G401 (cell line): ENCODE measurements at regions not wholly inside any gene's neighbourhood (a gene's known extent, or its start where the extent isn't known, plus 50 kb on each side); places are given as distances from the start of the nearest gene placed in this dataset.

Experiments
- DNase-seq: peaks from one replicate; pipeline ENCODE4 v3.0.0-alpha.2; 2015; ENCODE audit warnings: low spot score
- in situ Hi-C: cut with HindIII; loops from 2 replicates; pipeline ENCODE4 v1.10.0; 2016; ENCODE audit warnings: low sequenced_read_pairs, mixed read lengths

DNA sequence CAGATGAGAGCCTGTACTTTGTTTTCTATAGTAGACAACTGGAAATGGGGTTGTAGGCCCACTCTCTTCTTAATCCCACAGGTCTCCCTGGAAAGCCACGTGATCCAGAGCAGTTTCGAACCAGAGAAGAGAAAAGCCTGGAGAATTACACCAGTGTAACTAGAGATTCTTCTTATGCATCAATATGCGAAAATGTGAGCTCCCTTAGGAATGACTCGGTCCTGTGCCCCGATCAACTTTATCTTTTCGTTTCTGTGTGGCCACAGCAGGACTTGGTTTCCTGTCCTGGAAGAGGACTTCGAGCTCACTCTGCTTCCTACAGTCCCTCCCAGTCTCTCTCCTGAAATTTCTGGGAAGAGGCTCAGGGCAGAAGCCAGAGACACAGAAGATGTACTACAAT lies 73.8 kb upstream of the TPM1 start:
- DNase-seq = no peak
- in situ Hi-C loops = no loop called here

DNA sequence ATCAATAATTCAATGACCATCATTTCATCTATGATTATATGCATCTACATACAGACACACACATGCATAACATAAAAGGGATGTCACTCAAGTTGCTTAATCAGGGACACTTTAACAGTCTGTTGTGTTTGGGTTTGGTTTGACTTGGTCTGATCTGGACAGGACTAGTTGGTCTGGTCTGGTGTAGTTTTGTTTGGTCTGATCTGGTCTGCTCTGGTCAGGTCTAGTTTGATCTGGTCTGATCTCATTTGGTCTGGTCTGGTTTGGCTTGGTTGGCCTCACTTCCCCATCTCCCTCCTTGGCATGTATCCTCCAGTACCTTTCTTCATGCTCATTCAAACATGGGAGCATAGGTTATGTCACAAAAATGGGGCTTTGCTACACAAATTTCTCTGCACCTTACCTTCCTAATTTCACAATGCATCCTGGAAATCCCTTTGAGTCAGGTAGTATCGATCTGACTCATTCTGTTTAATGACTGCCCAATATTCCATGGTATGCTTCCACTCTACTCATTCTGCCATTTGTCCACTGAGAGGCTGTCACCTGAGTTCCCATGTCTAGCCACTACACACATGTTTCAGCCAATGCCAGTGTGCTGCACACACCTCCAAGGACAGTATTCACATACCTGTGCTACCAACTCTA lies 73.0 kb upstream of the TPM1 start:
- in situ Hi-C loops = no loop called here
- no peak for DNase-seq

DNA sequence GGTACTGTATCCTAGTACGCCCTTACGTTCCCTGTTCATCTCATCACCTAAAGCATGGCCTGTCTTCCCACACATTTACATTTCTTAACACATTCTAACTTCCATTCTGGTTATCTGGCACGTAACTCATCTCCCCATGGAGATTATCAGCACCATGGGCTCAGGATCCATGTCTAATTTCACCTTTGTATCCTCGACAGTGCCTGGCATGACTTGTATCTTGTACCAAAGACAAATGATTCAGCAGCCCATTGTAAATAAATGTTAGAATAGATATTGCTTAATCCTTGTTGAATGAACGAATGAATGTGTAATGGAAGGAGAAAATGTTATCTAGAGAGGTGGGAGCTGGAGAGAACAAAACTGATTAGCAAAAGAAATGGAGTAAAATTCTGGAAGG lies 69.7 kb upstream of the TPM1 start:
- no peak for DNase-seq
- in situ Hi-C loops = no loop called here

DNA sequence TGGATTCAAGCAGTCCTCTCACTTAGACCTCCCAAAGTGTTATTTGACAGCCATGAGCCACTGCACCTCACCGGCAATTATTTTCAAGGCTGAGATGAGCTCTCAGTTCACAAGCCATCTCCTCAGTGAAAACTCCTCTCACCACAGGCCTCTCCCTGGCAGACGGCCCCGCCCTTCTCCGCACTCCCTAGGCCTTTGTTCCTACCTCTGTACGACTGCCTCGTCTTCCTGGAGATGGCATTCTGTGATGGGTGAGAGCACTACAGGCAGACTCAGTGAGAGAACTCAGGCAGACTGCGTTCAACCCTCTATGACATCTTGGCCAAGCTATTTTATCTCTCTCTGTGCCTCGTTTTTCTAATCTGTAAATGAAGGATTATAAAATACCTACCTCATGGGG lies 67.0 kb upstream of the TPM1 start:
- in situ Hi-C loops = no loop called here
- no peak for DNase-seq

DNA sequence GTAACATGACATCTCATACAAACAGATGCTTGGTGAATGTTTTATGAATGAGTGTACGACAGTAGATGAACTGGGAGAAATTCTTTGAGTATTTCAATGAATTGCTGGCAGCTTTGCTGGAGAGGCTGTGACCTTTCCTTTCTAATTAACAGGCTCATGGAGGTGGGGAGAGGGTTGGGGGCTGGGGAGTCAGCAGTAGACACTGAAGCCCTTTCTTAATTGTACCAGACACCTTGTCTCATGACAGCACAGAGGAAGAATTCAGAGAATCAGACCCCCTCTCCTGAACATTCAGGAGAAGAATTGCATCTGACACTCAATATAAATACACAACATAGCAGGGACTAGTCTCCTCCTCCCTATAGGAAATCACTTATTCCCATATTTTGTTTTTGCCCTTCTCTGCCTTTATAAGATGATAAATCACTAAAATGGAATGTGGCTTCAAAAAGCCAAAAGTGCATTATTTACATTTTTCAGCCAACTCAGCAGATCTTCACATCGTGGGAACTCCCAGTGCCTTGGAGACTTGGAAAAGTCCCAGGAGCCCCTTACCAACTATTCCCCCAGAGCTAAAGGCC lies 66.2 kb upstream of the TPM1 start:
- in situ Hi-C loops = no loop called here
- DNase-seq = no peak

DNA sequence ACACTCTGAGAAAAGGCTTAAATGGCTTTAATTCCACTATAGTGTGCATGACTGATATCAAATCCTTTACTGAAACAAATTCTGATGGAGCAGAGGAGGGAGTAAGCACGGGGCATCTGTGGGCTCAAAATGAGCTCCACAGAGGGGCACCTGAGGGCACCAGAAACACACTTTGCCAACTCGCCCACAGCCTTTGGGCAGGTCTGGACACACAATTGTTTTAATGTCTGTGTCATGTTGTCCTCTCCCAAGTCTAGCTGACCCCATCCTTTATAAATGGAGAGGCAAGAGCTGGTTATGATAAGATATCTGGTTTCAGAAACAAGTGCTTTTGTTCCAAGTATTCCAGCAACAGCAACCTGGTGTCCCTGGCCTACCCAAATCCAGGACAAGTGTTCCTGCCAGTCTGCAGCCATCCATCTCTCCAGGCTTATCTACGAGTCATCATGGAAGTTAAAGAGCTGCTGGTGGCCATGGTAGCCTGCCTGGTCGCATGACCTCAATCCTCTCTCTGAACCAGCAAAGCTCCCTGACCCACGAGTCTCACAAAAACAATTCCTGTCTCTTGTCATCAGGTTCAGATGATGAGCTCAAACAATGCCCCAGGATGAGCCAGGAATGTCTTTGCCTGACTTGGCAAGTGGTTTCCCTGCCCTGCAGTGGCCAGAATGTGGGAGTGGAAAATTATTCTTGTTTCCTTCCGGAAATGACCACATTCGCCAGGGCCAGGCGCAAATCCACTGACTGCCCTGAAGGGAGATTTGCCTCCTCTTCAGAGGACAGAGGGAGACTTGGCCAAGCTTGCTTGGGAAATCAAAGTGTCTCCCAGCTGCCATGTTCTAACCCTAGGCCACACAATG lies 64.4 kb upstream of the TPM1 start:
- in situ Hi-C loops = no loop called here
- DNase-seq = peak; percentile 31

DNA sequence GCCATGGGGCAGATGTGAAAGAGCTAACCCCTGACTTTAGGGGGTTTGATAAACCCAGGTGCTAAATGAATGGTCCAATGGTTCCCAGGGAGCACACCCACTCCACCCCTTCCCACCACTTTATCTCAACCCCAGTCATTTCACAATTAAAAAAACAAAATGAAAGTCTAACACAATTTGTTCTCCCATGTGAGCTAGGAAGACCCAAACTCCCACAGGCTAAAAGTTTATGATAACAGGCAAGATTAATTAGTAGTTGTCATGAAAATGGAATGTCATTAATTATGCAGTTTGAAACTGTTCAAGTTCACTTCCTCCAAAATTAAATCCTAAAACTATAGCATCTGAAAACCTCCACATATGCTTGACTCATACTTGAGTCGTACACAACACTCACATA lies 63.3 kb upstream of the TPM1 start:
- DNase-seq = no peak
- in situ Hi-C loops = no loop called here

DNA sequence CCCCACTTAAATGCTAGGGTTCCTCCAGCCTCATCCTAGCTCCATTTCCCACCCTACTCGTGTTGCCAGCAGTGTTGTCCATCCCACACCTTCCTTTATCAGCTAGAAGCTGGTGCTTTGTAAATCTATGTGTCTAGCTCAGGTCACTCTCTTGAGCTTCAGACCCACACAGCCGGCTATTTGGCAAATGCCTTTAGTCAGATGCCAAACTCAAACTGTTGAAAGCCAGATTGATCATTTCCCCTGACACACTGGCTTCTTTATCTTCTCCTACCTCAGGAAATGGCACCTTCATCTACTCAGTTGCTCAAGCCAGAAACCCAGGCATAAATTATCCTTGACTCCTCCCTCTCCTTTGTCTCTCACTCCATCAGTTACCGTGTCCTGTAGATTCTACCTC lies 61.5 kb upstream of the TPM1 start:
- no peak for DNase-seq
- in situ Hi-C loops = no loop called here

DNA sequence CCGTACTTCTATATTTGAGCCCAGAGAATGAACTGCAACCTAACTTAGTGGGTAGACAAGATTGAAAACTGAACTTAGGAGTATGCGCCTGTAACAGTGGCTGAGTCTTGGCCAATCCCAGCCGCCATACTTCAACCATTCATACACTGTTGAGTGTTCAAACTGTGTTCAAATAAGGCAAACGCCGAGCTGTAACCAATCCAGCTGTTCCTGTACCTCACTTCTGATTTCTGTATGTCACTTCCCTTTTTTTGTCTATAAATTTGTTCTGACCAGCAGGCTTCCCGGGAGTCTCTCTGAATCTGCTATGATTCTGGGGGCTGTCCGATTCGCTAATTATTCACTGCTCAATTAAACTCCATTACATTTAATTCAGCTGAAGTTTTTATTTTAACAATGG lies 58.6 kb upstream of the TPM1 start:
- in situ Hi-C loops = no loop called here

DNA sequence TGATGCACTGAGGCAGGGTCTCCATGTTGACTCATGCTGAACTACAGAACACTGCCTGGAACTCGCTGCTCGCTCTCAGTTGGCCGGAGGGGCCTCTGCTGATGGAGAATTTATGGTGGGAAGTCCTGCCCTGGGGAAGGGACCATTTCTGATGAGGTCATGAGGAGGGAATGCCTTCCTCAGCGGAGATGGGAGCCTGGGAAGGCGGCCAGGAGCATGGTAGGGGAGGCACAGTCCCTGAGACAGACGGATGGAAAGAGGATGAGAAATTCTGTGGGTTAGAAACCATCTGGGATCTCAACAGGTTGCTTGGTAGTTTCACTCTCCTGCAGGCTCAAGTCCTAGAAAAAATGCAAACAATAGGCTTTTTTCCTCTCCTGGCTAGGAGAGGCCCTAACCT lies 56.8 kb upstream of the TPM1 start:
- in situ Hi-C loops = no loop called here
- DNase-seq = peak; percentile 82

More for the DNA sequence above, 58.6 kb upstream of the TPM1 start:
- no peak for DNase-seq

DNA sequence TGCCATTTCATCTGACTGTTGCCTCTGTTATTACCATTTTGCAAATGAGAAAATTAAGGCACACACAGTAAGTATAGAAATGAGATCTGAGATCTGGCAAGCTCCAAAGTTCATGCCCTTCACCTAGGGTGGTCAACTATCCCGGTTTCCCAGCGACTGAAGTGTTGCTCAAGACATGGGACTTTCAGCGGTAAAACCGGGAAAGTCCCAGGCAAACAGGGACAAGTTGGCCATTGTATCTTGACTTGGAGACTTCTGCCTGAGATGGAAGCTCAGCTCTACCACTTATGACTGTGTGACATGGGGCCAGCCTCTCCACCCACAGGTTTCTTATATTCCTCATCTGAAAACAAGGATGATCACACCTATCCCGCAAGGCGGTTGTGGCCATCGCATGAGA lies 55.6 kb upstream of the TPM1 start:
- DNase-seq = no peak
- in situ Hi-C loops = no loop called here

DNA sequence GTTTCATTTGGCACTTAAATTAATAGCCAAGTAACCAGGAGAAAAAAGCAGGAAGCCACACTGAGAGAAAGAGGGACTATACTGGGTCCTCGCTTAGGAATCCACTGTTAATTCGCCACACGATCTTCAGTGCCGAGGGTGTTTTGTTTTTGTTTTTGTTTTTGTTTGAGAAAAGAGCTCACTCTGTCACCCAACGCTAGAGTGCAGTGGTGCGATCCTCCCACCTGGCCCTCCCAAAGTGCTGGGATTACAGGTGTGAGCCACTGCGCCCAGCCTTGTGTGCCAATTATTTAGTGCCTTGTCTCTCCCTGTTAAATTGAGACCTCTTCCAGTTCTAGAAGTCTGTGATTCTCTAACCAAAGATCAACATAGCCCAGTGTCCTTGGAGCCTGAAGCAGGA lies 53.8 kb upstream of the TPM1 start:
- in situ Hi-C loops = no loop called here
- no peak for DNase-seq

DNA sequence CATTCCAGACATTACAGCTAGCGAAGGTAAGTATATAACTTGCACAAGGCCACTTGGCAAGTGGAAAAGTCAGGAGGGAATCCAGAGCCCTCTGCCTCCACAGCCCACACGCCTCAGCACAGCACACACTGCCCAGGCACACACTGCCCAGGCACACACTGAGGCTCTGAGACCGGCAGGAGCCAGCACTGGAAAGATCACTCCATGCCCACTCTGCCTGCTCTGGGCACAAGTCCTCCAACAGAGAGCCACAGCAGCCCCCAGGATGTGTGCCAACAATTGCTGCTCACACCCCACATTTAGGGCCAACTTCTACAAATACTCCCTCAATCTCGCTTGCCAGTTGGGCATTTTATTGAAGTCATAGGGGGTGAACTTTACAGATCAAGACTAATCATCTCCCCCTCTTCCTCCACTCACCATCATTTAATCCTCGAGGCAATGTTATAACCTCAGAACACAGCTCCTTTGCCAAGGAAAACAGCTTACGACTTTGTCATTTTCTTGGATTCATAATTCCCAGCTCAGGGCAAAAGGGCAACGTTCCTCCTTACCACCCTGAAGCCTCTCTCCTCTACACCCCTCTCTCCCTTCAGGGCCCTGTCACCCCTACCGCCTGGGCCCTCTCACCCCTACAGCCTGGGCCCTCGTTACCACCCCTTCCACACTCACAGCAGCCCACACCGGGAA lies 53.0 kb upstream of the TPM1 start:
- in situ Hi-C loops = no loop called here
- DNase-seq = no peak

DNA sequence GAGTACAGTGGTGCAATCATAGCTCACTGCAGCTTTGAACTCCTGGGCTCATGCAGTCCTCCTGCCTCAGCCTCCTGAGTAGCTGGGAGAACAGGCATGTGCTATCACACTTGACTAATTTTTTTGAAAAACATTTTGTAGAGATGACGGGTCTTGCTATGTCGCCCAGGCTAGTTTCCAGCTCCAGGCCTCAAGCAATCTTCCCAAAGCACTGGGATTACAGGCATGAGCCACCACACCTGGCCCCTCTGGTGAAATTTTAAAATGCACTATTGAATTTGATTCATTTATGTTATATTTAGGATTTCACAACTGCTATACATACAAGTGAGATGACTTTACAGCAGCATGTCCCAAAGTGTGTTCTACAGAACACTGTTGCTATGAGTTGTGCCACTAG lies 50.8 kb upstream of the TPM1 start:
- DNase-seq = no peak
- in situ Hi-C loops = no loop called here

DNA sequence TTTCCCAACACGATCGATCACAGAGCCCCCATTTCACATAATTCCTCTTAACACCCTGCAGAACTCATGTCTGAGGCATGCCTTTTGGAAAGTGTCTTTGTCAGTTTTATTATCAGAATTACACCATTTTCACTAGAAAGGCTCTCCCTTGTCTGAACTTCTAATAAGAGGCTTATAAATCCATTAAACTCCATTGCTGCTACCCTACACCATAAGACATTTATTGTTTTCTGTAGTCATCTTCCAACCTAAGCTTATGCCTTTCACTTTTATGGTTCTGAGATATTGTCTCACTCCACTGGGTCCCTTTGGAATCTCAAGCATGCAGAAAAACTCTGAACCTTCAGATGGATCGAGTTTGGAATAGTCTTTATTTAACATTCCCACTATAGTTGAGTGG lies 50.2 kb upstream of the TPM1 start:
- no peak for DNase-seq

More for the DNA sequence above, 50.2 kb upstream of the TPM1 start:
- in situ Hi-C loops = no loop called here
